Brain microvascular endothelial cell (primary cell): ENCODE measurements at regions not wholly inside any gene's neighbourhood (a gene's known extent, or its start where the extent isn't known, plus 50 kb on each side); places are given as distances from the start of the nearest gene placed in this dataset.
"Not testable (repeated sequence)": the region's sequence is repeated elsewhere in the genome, so short reads cannot be mapped to it uniquely, and the experiment has no call there.

Experiments used
- DNase-seq: peaks from one replicate; pipeline ENCODE4 v3.0.0-alpha.2; 2020
- H3K27ac ChIP-seq: fragments of 250-450 bp; sonication (Bioruptor Pico); 2 replicates; pipeline ENCODE4 v1.5.1; 2020; ENCODE audit warnings: mild to moderate bottlenecking, moderate library complexity
- H3K27me3 ChIP-seq: fragments of 250-450 bp; sonication (Bioruptor Pico); replicated peaks from 2 replicates; pipeline ENCODE4 v1.5.1; 2020; ENCODE audit warnings: mild to moderate bottlenecking
- H3K36me3 ChIP-seq: fragments of 250-450 bp; sonication (Bioruptor Pico); replicated peaks from 2 replicates; pipeline ENCODE4 v1.5.1; 2020; ENCODE audit warnings: mild to moderate bottlenecking
- H3K4me3 ChIP-seq: 2 replicates; pipeline ENCODE4 v1.5.1; 2011; ENCODE audit warnings: low read depth, mild to moderate bottlenecking, control low read depth, low read length, moderate library complexity
- in situ Hi-C: cut with HindIII; loops from 2 replicates; pipeline ENCODE4 v1.10.0; 2017; ENCODE audit warnings: low sequenced_read_pairs, low pct_ligation_motif_present
- TF ChIP-seq, protein P1 (sequence below): IDR thresholded peaks from 2 replicates; pipeline ENCODE4 v1.5.1; 2011; ENCODE audit warnings: low read depth, mild to moderate bottlenecking, moderate library complexity, low read length, control low read depth, inconsistent platforms; ENCODE audit errors: missing control alignments

DNA sequence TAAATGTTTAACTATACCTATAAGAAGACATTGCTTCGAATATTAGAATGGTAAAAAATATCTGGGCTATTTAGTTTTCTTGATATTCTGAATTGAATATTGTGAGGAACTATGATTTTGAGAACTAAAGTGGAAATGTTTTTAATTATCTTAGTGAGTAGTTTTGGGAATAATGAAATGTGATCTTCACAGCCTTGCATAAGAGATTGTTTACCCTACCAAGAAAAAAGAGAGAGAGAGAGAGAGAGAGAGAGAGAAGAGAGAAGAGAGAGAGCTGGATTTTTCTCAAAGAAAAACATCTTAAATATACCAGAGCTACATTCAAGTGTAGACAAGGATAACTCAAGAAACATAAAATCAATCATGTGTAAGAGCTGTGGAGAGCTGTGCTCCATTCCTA is 148.7 kb upstream of the MAD2L1 start:
- Histone ChIP-seq H3K36me3 (no peaks in the 10 kb centered on the region), H3K4me3 (no peak overlapping the region), H3K27me3 (no peaks in the 10 kb centered on the region), H3K27ac (no peak overlapping the region)
- in situ Hi-C loops: no loop called here
- TF ChIP-seq, protein P1, sequence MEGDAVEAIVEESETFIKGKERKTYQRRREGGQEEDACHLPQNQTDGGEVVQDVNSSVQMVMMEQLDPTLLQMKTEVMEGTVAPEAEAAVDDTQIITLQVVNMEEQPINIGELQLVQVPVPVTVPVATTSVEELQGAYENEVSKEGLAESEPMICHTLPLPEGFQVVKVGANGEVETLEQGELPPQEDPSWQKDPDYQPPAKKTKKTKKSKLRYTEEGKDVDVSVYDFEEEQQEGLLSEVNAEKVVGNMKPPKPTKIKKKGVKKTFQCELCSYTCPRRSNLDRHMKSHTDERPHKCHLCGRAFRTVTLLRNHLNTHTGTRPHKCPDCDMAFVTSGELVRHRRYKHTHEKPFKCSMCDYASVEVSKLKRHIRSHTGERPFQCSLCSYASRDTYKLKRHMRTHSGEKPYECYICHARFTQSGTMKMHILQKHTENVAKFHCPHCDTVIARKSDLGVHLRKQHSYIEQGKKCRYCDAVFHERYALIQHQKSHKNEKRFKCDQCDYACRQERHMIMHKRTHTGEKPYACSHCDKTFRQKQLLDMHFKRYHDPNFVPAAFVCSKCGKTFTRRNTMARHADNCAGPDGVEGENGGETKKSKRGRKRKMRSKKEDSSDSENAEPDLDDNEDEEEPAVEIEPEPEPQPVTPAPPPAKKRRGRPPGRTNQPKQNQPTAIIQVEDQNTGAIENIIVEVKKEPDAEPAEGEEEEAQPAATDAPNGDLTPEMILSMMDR: no peak
- DNase-seq: no peak

DNA sequence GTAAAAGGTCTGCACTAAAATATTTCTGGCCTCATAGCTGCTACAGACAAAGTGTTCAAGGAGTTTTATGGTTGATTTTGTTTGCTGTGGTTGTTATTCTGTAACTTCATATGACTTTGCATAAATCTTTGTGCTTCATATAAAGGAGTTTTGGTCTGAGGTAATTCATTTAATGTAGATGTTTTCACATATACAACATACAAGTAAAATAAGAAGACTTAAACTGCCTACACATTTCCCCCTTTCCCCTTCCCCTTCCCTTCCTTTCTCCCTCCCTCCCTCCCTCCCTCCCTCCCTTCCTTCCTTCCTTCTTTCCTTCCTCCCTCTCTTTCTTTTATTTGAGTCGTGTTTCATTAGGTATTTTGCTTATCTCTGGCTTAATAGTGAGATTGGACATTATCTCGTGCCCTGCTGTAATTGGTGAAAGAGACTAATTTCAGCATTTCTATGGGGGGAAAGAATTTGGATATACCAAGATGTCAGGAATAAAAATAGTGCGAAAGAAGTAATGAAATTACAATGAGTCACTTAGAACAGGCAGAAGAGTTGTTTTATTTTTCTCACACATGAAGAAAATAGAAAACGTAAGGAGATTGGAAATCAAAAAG is 144.9 kb upstream of the MAD2L1 start:
- H3K27me3 ChIP-seq: no peaks in the 10 kb centered on the region
- H3K36me3 ChIP-seq: no peaks in the 10 kb centered on the region
- DNase-seq: no peak
- no peak overlapping the region for H3K27ac ChIP-seq
- TF ChIP-seq, protein P1: no peak
- in situ Hi-C loops: no loop called here
- no peak overlapping the region for H3K4me3 ChIP-seq

DNA sequence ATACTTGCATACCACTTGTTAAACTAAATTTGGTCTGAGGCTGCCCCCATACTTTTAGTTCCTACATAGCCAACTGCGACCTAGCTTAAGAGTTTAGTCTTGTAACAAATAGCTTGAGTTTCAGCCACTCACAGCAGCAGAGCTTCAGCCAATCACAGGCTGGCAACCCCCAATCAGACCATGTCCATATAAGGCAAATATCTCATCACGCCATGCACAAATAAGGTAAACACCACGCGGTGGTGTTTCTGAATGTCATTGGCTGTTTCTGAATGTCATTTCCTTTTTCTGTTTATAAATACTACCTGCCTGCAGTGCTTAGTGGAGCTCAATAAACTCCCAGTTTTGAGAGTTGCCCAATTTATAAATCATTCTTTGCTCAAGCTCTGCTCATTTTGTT is 143.1 kb upstream of the MAD2L1 start:
- no peak for DNase-seq
- TF ChIP-seq, protein P1: no peak
- no peak overlapping the region for H3K27ac ChIP-seq
- H3K4me3 ChIP-seq: no peak overlapping the region
- in situ Hi-C loops: no loop called here
- H3K27me3 ChIP-seq: no peaks in the 10 kb centered on the region
- no peaks in the 10 kb centered on the region for H3K36me3 ChIP-seq

DNA sequence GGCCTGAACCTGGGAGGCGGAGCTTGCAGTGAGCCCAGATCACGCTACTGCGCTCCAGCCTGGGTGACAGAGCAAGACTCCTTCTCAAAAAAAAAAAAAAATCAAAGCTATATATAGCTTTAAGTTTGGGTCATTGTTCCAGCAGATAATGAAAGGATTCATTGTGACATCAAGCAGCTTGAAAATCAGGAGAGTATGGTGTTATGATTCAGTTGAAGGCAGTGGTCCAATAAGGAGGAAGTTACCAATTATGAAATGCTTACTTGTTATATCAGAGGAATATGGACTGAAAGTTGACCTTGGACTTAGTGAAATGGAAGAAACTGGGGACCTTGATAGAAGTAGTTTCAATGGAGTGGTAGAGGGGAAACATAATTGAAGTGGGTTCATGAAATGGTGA is 140.4 kb upstream of the MAD2L1 start:
- Histone ChIP-seq H3K27me3 (no peaks in the 10 kb centered on the region), H3K27ac (no peak overlapping the region), H3K4me3 (no peak overlapping the region), H3K36me3 (no peaks in the 10 kb centered on the region)
- DNase-seq: no peak
- in situ Hi-C loops: no loop called here
- TF ChIP-seq, protein P1: no peak

DNA sequence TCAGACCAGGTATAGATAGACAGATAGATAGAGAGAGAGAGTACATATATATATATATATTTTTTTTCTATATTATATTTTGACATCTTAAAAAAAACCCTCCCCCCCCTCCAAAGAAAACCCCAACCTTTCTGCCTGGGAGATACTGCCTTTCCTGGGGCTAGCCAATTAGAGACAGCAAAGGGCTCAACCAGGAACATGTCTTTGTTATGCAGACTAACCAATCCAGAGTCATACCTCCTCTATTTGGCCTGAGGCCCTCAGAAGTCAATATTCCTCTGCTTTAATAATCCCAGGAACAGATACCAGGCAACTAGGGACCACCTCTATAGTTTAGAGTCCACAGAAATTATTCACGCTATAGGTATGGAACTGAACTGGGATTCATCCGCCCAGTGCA is 135.6 kb upstream of the MAD2L1 start:
- no peak for DNase-seq
- Histone ChIP-seq H3K27ac (no peak overlapping the region), H3K4me3 (no peak overlapping the region), H3K36me3 (no peaks in the 10 kb centered on the region), H3K27me3 (no peaks in the 10 kb centered on the region)
- in situ Hi-C loops: no loop called here
- TF ChIP-seq, protein P1: no peak

DNA sequence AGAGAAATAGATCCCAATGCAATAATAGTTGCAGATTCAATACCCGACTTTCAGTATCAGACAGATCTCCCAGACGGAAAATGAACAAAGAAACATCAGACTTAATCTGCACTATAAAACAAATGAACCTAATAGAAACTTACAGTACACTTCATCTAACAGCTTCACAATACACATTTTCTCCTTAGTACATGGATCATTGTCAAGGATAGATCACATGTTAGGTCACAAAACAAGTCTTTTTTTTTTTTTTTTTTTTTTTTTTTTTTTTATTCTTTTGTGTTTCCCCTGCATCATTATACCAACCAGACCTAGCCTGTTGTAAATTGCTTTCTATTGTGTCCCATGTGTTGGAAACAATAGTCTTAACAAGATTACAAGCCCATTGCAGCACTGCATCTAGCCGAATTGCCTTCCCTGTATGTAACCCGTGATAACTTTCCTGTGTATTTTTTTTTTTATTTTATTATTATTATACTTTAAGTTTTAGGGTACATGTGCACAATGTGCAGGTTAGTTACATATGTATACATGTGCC is 134.0 kb upstream of the MAD2L1 start:
- H3K27ac ChIP-seq, H3K4me3 ChIP-seq, H3K27me3 ChIP-seq, in situ Hi-C loops, DNase-seq, H3K36me3 ChIP-seq: not testable (repeated sequence)
